Mammary epithelial cell (primary cell): ENCODE measurements at regions not wholly inside any gene's neighbourhood (a gene's known extent, or its start where the extent isn't known, plus 50 kb on each side); places are given as distances from the start of the nearest gene placed in this dataset.

Experiments
- CTCF ChIP-seq, 2 donors: IDR thresholded peaks in 1 of 2; conservative IDR thresholded peaks in 1 of 2; 2 replicates each; pipeline ENCODE4 v1.5.1; 2011 to 2012; ENCODE audit warnings: inconsistent platforms in 2 of 2, low read length in 2 of 2, mild to moderate bottlenecking in 2 of 2, control low read depth in 1 of 2, low read depth in 1 of 2; ENCODE audit not compliant: insufficient read depth in 1 of 2; ENCODE audit errors: extremely low read depth in 1 of 2
- EZH2 ChIP-seq: IDR thresholded peaks from 2 replicates; pipeline ENCODE4 v1.6.1; 2012; ENCODE audit warnings: low read length, inconsistent platforms, borderline replicate concordance

GRCh38 chr10:131769571-131770410 is 131.0 kb upstream of the PPP2R2D start:
- TF ChIP-seq EZH2 (no peak), CTCF (conservative IDR thresholded peaks at IDR 0.05 in 1 of 2, IDR thresholded peaks at IDR 0.05 in 1 of 2; ENCODE audit: extremely low read depth in 1 of 2, insufficient read depth in 1 of 2, low read depth in 1 of 2, low read length in 2 of 2) (no peak)
